AG09319 (cell line): ENCODE measurements at regions not wholly inside any gene's neighbourhood (a gene's known extent, or its start where the extent isn't known, plus 50 kb on each side); places are given as distances from the start of the nearest gene placed in this dataset.

Source experiments
- DNase-seq: peaks from one replicate; pipeline ENCODE4 v3.0.0-alpha.2; 2010; ENCODE audit warnings: low read depth; ENCODE audit errors: extremely low read depth
- TF ChIP-seq, protein P1 (sequence below): IDR thresholded peaks from 2 replicates; pipeline ENCODE4 v1.5.1; 2011; ENCODE audit warnings: low read depth, mild to moderate bottlenecking, inconsistent platforms, low read length, moderate library complexity

DNA sequence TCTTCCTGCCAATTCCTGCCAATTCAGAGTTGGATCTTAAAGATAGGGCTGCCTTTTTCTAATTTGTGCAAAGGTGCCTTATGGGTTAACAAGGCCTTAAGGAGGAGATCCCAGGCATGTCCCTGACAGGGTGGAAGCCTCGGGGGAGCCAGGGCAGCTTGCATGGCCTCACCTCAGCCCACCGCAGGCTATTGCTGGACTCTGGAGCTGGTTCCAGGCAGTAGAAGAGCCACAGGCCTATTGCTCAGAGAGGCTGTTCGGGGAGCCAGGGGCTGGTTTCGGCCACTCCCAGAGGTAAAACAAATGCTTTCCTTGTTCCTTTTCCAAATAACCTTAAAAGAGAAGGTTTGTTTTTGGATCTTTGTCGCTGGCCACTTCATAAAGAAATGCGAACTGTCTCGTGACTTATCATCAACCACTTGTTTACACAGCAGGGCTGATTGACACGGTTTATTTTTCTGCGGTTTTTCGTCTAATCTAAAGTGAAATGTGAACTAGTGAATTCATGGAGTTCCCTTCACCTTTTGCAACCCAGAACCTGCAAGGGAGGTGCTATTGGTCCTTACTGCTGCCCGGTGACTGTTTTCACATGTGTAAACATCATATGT lies 108.6 kb downstream of the APOB start:
- TF ChIP-seq, protein P1, sequence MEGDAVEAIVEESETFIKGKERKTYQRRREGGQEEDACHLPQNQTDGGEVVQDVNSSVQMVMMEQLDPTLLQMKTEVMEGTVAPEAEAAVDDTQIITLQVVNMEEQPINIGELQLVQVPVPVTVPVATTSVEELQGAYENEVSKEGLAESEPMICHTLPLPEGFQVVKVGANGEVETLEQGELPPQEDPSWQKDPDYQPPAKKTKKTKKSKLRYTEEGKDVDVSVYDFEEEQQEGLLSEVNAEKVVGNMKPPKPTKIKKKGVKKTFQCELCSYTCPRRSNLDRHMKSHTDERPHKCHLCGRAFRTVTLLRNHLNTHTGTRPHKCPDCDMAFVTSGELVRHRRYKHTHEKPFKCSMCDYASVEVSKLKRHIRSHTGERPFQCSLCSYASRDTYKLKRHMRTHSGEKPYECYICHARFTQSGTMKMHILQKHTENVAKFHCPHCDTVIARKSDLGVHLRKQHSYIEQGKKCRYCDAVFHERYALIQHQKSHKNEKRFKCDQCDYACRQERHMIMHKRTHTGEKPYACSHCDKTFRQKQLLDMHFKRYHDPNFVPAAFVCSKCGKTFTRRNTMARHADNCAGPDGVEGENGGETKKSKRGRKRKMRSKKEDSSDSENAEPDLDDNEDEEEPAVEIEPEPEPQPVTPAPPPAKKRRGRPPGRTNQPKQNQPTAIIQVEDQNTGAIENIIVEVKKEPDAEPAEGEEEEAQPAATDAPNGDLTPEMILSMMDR: no peak
- DNase-seq: no peak

DNA sequence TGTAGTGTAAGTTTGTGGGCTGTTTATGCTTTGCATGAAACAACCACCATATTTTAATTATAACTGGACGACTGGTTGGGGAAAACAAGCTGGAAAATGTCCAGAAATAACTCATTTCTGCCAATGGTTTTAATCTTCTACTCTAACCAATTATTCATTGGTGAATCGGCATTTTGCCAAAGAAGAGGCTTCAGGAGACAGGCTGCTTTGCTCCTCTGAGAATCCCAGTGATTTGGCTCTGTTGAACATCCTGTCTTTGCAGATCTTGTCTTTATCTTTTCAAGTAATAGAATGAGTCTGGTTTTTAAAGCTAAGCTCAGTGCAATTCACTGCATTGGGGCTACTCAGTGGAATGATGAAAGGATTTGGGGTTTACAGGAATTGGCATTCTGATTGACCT lies 109.6 kb downstream of the APOB start:
- TF ChIP-seq, protein P1: no peak
- no peak for DNase-seq

DNA sequence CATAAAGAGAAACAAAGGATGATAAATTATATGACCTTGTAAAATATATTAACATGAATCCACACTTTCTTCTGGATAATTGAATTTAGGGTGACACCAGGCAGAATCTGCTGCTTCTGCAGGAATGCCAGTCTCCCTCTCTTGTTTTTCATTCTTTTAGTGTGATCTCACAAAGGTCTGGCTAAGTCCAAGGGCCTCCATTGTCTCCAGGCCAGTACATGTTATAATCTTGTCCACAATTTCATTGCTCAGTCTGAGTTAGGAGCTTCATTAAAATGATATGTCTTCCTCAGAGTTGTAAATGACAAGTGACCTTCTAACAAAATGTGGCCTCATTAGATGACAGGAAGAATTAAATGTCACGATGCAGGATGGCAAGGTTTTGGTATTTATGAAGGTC lies 110.2 kb downstream of the APOB start:
- no peak for DNase-seq
- TF ChIP-seq, protein P1: no peak

- TF ChIP-seq, protein P1: no peak
- DNase-seq: no peak
Measured at GRCh38 chr2:20931346-20931745, 108.4 kb upstream of the LDAH start.

DNA sequence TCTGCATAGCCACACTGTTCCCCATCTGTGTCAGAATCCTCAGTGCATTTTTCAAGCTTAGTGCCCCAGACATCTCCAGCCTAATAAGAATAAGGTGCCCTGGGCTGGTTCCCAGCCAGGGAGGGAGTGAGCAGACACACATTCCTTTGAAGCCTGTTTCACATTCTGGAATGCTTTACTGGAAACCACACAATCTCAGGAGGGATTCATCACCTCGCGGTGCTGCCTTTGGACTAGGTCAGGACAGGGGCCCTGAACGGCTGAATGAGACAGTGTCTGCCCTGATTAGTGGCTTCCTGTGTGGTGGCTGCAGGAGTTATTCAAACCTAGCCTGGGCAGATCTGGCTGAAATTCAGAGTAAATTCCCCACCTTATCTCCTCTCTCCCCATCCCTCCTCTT lies 108.0 kb upstream of the LDAH start:
- no peak for DNase-seq
- TF ChIP-seq, protein P1: no peak

GRCh38 chr2:20929721-20930120 lies 106.8 kb upstream of the LDAH start:
- no peak for DNase-seq
- TF ChIP-seq, protein P1: no peak

DNA sequence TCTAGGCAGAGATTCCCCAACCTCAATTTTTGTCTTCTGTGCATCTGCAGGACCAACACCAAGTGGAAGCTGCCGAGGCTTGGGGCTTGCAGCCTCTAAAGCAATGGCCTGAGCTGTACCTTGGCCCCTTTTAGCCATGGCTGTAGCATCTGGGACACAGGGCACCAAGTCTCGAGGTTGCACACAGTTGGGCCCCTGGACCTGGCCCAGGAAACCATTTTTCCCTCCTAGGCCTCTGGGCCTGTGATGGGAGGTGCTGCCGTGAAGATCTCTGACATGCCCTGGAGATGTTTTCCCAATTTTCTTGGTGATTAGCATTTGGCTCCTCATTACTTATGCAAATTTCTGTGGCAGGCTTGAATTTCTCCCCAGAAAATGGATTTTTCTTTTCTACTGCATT lies 105.7 kb upstream of the LDAH start:
- TF ChIP-seq, protein P1: no peak
- DNase-seq: no peak
